Neuronal stem cell (in vitro differentiated cells): ENCODE measurements at regions not wholly inside any gene's neighbourhood (a gene's known extent, or its start where the extent isn't known, plus 50 kb on each side); places are given as distances from the start of the nearest gene placed in this dataset.

Experiments
- DNase-seq: peaks from one replicate; pipeline ENCODE4 v3.0.0-alpha.2; 2013; ENCODE audit warnings: low spot score
- H2AFZ ChIP-seq: one replicate; pipeline ENCODE4 v1.6.1; 2013; ENCODE audit warnings: mild to moderate bottlenecking, low read length, inconsistent platforms
- H2AK5ac ChIP-seq: 2 replicates; pipeline ENCODE4 v1.6.1; 2013; ENCODE audit warnings: low read depth, mild to moderate bottlenecking, inconsistent platforms, low read length, moderate library complexity, mixed read lengths
- H2BK120ac ChIP-seq: 2 replicates; pipeline ENCODE4 v1.6.1; 2013; ENCODE audit warnings: low read depth, mild to moderate bottlenecking, inconsistent platforms, low read length, moderate library complexity, mixed read lengths
- H2BK12ac ChIP-seq: one replicate; pipeline ENCODE4 v1.6.1; 2013; ENCODE audit warnings: low read length, inconsistent platforms
- H2BK15ac ChIP-seq: 2 replicates; pipeline ENCODE4 v1.6.1; 2013; ENCODE audit warnings: mild to moderate bottlenecking, low read length, inconsistent platforms, mixed read lengths
- H2BK5ac ChIP-seq: one replicate; pipeline ENCODE4 v1.6.1; 2013; ENCODE audit warnings: inconsistent platforms, mild to moderate bottlenecking, low read length, moderate library complexity
- H3K14ac ChIP-seq: one replicate; pipeline ENCODE4 v1.6.1; 2013; ENCODE audit warnings: low read length, inconsistent platforms
- H3K18ac ChIP-seq: 2 replicates; pipeline ENCODE4 v1.6.1; 2013; ENCODE audit warnings: low read length, inconsistent platforms
- H3K23ac ChIP-seq: 2 replicates; pipeline ENCODE4 v1.6.1; 2013; ENCODE audit warnings: low read depth, mild to moderate bottlenecking, mixed read lengths, low read length, inconsistent platforms; ENCODE audit not compliant: poor library complexity
- H3K27ac ChIP-seq: replicated peaks from 3 replicates; pipeline ENCODE4 v1.5.1; 2013; ENCODE audit warnings: low read length, inconsistent platforms
- H3K27me3 ChIP-seq, 3 experiments: 2 replicates each; pipeline ENCODE4 v1.6.1; 2013; ENCODE audit warnings: low read length in 3 of 3, mild to moderate bottlenecking in 2 of 3, inconsistent platforms in 1 of 3, low read depth in 1 of 3, mixed read lengths in 1 of 3, moderate library complexity in 1 of 3; ENCODE audit not compliant: control insufficient read depth in 3 of 3, insufficient read depth in 3 of 3
- H3K36me3 ChIP-seq, 2 donors: replicated peaks in 1 of 2; 2 replicates each; pipeline ENCODE4 v1.6.1; 2013; ENCODE audit warnings: low read length in 2 of 2; ENCODE audit not compliant: control insufficient read depth in 2 of 2, insufficient read depth in 2 of 2
- H3K4ac ChIP-seq: 2 replicates; pipeline ENCODE4 v1.6.1; 2013; ENCODE audit warnings: inconsistent platforms, mild to moderate bottlenecking, low read length, moderate library complexity
- H3K4me1 ChIP-seq, 2 donors: 1 replicate in 1 of 2; 2 replicates in 1 of 2; pipeline ENCODE4 v1.6.1; 2013; ENCODE audit warnings: low read length in 2 of 2, low read depth in 1 of 2; ENCODE audit not compliant: control insufficient read depth in 2 of 2, insufficient read depth in 1 of 2
- H3K4me2 ChIP-seq: one replicate; pipeline ENCODE4 v1.6.1; 2013; ENCODE audit warnings: mild to moderate bottlenecking, low read length, inconsistent platforms; ENCODE audit not compliant: insufficient read depth, poor library complexity, severe bottlenecking
- H3K4me3 ChIP-seq, 2 donors: 2 replicates each; pipeline ENCODE4 v1.5.1; 2013; ENCODE audit warnings: low read length in 2 of 2, mild to moderate bottlenecking in 2 of 2, inconsistent platforms in 1 of 2, moderate library complexity in 1 of 2
- H3K79me1 ChIP-seq: one replicate; pipeline ENCODE4 v1.6.1; 2013; ENCODE audit warnings: low read depth, mild to moderate bottlenecking, inconsistent platforms, low read length, moderate library complexity
- H3K9ac ChIP-seq: one replicate; pipeline ENCODE4 v1.6.1; 2013; ENCODE audit warnings: mild to moderate bottlenecking, low read depth, low read length, inconsistent platforms; ENCODE audit not compliant: poor library complexity
- H3K9me3 ChIP-seq, 2 donors: replicated peaks in 1 of 2; 2 replicates each; pipeline versions ENCODE3 to v1.6.1; 2013; ENCODE audit warnings: low read length in 2 of 2, mild to moderate bottlenecking in 2 of 2, inconsistent platforms in 1 of 2, low read depth in 1 of 2, mixed read lengths in 1 of 2, moderate library complexity in 1 of 2; ENCODE audit not compliant: control insufficient read depth in 2 of 2, insufficient read depth in 1 of 2
- H4K8ac ChIP-seq: one replicate; pipeline ENCODE4 v1.6.1; 2013; ENCODE audit warnings: low read depth, mild to moderate bottlenecking, inconsistent platforms, low read length, moderate library complexity
- H4K91ac ChIP-seq: one replicate; pipeline ENCODE4 v1.6.1; 2013; ENCODE audit warnings: low read length, low read depth, mild to moderate bottlenecking, inconsistent platforms; ENCODE audit not compliant: poor library complexity
- WGBS, 2 donors: extraction: QIAGEN DNeasy Blood & Tissue Kit; methylation state at CpG; one replicate each; pipeline ENCODE4 v1.1.7; 2013; ENCODE audit warnings: missing lambda C conversion rate in 2 of 2, mixed read lengths in 1 of 2; ENCODE audit not compliant: insufficient read length in 2 of 2, insufficient replicate concordance in 1 of 2; ENCODE audit errors: extremely low coverage in 2 of 2; 5-methylcytosine and 5-hydroxymethylcytosine counted together

DNA sequence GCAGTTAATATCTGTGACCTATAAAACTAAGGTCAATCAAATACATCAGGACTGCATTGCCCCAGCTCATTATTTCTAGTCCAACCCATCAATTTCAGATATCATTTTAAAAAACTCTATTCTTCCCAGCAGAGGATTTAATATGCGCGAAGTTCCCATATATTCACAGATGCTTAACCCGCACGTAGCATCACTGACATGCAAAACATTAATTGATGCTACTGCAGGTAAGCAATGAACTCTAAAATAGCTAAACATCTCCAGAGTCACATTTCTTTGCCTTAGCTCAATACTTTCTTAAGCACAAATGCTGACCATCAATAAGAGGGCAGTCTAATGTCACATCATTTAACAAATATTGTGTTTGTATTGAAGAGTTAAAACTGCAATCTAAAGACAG is 586.6 kb upstream of the CDH18 start:
- Histone ChIP-seq H3K4me2 (no peak overlapping the region), H3K4me3 (no peak overlapping the region), H3K14ac (no peak overlapping the region), H3K9me3 (no peaks in the 10 kb centered on the region), H3K27me3 (no peaks in the 10 kb centered on the region), H4K91ac (no peak overlapping the region), H2BK12ac (no peak overlapping the region), H4K8ac (no peak overlapping the region), H3K9ac (no peak overlapping the region), H3K18ac (no peak overlapping the region), H3K4me1 (peaks cover 1 to 15% of the 10 kb centered on the region in 2 donors), H2BK5ac (no peak overlapping the region), H2BK120ac (no peak overlapping the region), H2AFZ (no peak overlapping the region), H3K23ac (no peak overlapping the region), H2AK5ac (no peak overlapping the region), H3K36me3 (no peaks in the 10 kb centered on the region), H3K4ac (no peak overlapping the region), H2BK15ac (no peak overlapping the region), H3K79me1 (no peaks in the 10 kb centered on the region), H3K27ac (no peak overlapping the region)
- WGBS, 2 donors = no CpG with 5 or more reads among the region's 4 CpGs
- DNase-seq = no peak

DNA sequence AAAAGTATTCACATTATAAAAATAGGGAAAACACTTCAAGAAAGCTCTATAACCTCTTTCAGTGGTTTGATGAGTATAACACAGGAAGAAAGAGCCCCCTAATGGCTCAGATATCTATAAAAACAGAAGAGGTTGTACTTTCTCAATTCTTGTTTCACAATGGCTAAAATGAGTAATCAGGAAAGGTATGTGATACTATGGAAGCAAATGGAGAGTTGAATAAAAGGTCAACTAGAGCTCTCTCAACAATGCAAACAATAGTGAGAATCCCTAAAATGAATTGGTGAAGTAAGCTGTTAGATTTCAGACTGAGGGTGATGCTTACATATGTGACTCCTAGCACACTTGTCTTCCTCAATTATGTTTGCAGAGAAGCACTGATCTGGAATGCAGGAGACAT is 584.6 kb upstream of the CDH18 start:
- Histone ChIP-seq H2BK15ac (no peak overlapping the region), H3K27ac (no peak overlapping the region), H4K91ac (no peak overlapping the region), H2BK5ac (no peak overlapping the region), H2BK12ac (no peak overlapping the region), H4K8ac (no peak overlapping the region), H3K79me1 (no peaks in the 10 kb centered on the region), H3K23ac (no peak overlapping the region), H3K4me3 (no peak overlapping the region), H3K14ac (no peak overlapping the region), H2AK5ac (no peak overlapping the region), H3K9me3 (no peaks in the 10 kb centered on the region), H3K9ac (no peak overlapping the region), H3K4ac (no peak overlapping the region), H3K4me2 (no peak overlapping the region), H3K4me1 (peaks cover 1 to 15% of the 10 kb centered on the region in 2 donors), H3K27me3 (no peaks in the 10 kb centered on the region), H2AFZ (no peak overlapping the region), H3K36me3 (no peaks in the 10 kb centered on the region), H3K18ac (no peak overlapping the region), H2BK120ac (no peak overlapping the region)
- no peak for DNase-seq

DNA sequence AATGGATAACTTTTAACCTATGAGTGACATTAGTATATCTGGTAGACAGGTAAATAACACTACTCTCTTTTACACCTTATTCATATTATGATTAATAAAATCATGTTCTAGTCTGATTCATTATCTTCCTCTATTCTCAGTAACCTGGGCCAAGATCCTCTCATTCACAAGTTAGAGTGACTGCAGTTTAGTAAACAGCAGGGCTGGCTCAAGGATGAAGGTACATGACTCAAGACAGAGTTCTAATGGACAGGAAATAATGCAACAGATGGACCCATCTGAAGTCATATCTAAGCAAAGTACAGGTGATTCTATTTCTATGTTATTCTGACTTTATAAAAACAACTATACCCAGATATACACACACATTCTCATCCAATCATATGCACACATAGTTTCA is 582.5 kb upstream of the CDH18 start:
- DNase-seq = no peak
- Histone ChIP-seq H3K9ac (no peak overlapping the region), H3K4me1 (peaks cover 0 to 12% of the 10 kb centered on the region in 2 donors), H3K27ac (no peak overlapping the region), H3K4me3 (no peak overlapping the region), H2BK12ac (no peak overlapping the region), H3K14ac (no peak overlapping the region), H3K27me3 (no peaks in the 10 kb centered on the region), H3K23ac (no peak overlapping the region), H3K18ac (no peak overlapping the region), H2AFZ (no peak overlapping the region), H4K8ac (no peak overlapping the region), H2BK120ac (no peak overlapping the region), H2BK15ac (no peak overlapping the region), H3K79me1 (no peaks in the 10 kb centered on the region), H2BK5ac (no peak overlapping the region), H3K4ac (no peak overlapping the region), H2AK5ac (no peak overlapping the region), H4K91ac (no peak overlapping the region), H3K4me2 (no peak overlapping the region), H3K36me3 (no peaks in the 10 kb centered on the region), H3K9me3 (no peaks in the 10 kb centered on the region)

DNA sequence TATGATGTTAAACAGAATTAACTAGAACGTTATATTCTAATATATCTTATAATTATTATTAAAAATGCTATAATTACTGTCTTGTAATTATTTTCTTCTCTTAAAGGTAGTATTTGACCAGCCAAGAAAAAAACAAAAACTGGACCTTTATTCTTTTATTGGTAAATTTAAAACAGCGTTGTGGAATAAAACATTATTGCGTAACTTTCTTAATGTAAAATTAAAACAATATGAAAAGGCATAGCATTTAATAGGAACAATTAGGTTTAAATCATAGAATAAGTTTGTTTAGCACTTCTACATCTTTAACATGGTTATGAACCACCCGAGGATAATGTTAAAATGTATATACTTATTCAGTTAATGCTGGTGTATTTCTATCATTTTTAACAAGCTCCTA is 574.5 kb upstream of the CDH18 start:
- no peak overlapping the region for H2BK15ac ChIP-seq
- no peaks in the 10 kb centered on the region for H3K36me3 ChIP-seq
- H3K4me2 ChIP-seq = no peak overlapping the region
- no peaks in the 10 kb centered on the region for H3K27me3 ChIP-seq
- H2BK5ac ChIP-seq = no peak overlapping the region
- H2AFZ ChIP-seq = no peak overlapping the region
- no peak overlapping the region for H3K18ac ChIP-seq
- H2AK5ac ChIP-seq = no peak overlapping the region
- WGBS, 2 donors = no CpG with 5 or more reads among the region's 4 CpGs
- H4K91ac ChIP-seq = no peak overlapping the region
- no peak overlapping the region for H2BK12ac ChIP-seq
- H3K4ac ChIP-seq = no peak overlapping the region
- H3K4me1 ChIP-seq = no peaks in the 10 kb centered on the region
- no peaks in the 10 kb centered on the region for H3K9me3 ChIP-seq
- H2BK120ac ChIP-seq = no peak overlapping the region
- no peak overlapping the region for H3K9ac ChIP-seq
- no peak overlapping the region for H3K14ac ChIP-seq
- no peak overlapping the region for H4K8ac ChIP-seq
- no peak for DNase-seq
- no peak overlapping the region for H3K27ac ChIP-seq
- H3K23ac ChIP-seq = no peak overlapping the region
- H3K79me1 ChIP-seq = no peaks in the 10 kb centered on the region
- no peak overlapping the region for H3K4me3 ChIP-seq
